ENCODE measurements at regions not wholly inside any gene's neighbourhood (a gene's known extent, or its start where the extent isn't known, plus 50 kb on each side); places are given as distances from the start of the nearest gene placed in this dataset.

- H3K9me3 ChIP-seq (ENCODE audit: control insufficient read depth, insufficient read depth, low read length): no peaks in the 10 kb centered on the region
- no peaks in the 10 kb centered on the region for H3K4me1 ChIP-seq (ENCODE audit: control insufficient read depth, insufficient read depth, low read length)
- H3K27me3 ChIP-seq (ENCODE audit: control insufficient read depth, insufficient read depth, low read length): no peaks in the 10 kb centered on the region
- H3K36me3 ChIP-seq (ENCODE audit: control insufficient read depth, insufficient read depth, low read length): no peaks in the 10 kb centered on the region
- DNase-seq (ENCODE audit: low read depth in 4 of 6, low spot score in 6 of 6): no peak
- no peak overlapping the region for H3K4me3 ChIP-seq (ENCODE audit: low read depth, low read length)
- no peak overlapping the region for H3K27ac ChIP-seq (ENCODE audit: low read depth, low read length)
- no CpG with 5 or more reads among the region's 2 CpGs for WGBS (ENCODE audit: insufficient coverage)
These were observed 54.1 kb downstream of the C1QL2 start for GRCh38 chr2:119104414-119104813.

GRCh38 chr2:119102964-119103363 lies 55.6 kb downstream of the C1QL2 start:
- H3K36me3 ChIP-seq (ENCODE audit: control insufficient read depth, insufficient read depth, low read length): no peaks in the 10 kb centered on the region
- H3K27me3 ChIP-seq (ENCODE audit: control insufficient read depth, insufficient read depth, low read length): no peaks in the 10 kb centered on the region
- no peaks in the 10 kb centered on the region for H3K4me1 ChIP-seq (ENCODE audit: control insufficient read depth, insufficient read depth, low read length)
- no peaks in the 10 kb centered on the region for H3K9me3 ChIP-seq (ENCODE audit: control insufficient read depth, insufficient read depth, low read length)
- no peak overlapping the region for H3K4me3 ChIP-seq (ENCODE audit: low read depth, low read length)
- H3K27ac ChIP-seq (ENCODE audit: low read depth, low read length): no peak overlapping the region
- no peak for DNase-seq (ENCODE audit: low read depth in 4 of 6, low spot score in 6 of 6)

GRCh38 chr2:119088416-119088815 lies 70.1 kb downstream of the C1QL2 start:
- no peak overlapping the region for H3K27ac ChIP-seq (ENCODE audit: low read depth, low read length)
- H3K27me3 ChIP-seq (ENCODE audit: control insufficient read depth, insufficient read depth, low read length): no peaks in the 10 kb centered on the region
- H3K9me3 ChIP-seq (ENCODE audit: control insufficient read depth, insufficient read depth, low read length): no peaks in the 10 kb centered on the region
- H3K36me3 ChIP-seq (ENCODE audit: control insufficient read depth, insufficient read depth, low read length): no peaks in the 10 kb centered on the region
- no peak overlapping the region for H3K4me3 ChIP-seq (ENCODE audit: low read depth, low read length)
- no peak for DNase-seq (ENCODE audit: low read depth in 4 of 6, low spot score in 6 of 6)
- WGBS (ENCODE audit: insufficient coverage): 100% methylated on average over 1 of the region's 1 CpG
- no peaks in the 10 kb centered on the region for H3K4me1 ChIP-seq (ENCODE audit: control insufficient read depth, insufficient read depth, low read length)

GRCh38 chr2:119086327-119086726 lies 72.2 kb downstream of the C1QL2 start:
- WGBS (ENCODE audit: insufficient coverage): 63% methylated on average over 8 of the region's 8 CpGs
- no peak for DNase-seq (ENCODE audit: low read depth in 4 of 6, low spot score in 6 of 6)
- H3K27ac ChIP-seq (ENCODE audit: low read depth, low read length): no peak overlapping the region

GRCh38 chr2:119085613-119086012 lies 72.9 kb downstream of the C1QL2 start:
- WGBS (ENCODE audit: insufficient coverage): no CpG with 5 or more reads among the region's 6 CpGs
- no peak overlapping the region for H3K27ac ChIP-seq (ENCODE audit: low read depth, low read length)
- no peaks in the 10 kb centered on the region for H3K27me3 ChIP-seq (ENCODE audit: control insufficient read depth, insufficient read depth, low read length)
- no peak overlapping the region for H3K4me3 ChIP-seq (ENCODE audit: low read depth, low read length)
- H3K36me3 ChIP-seq (ENCODE audit: control insufficient read depth, insufficient read depth, low read length): no peaks in the 10 kb centered on the region
- H3K9me3 ChIP-seq (ENCODE audit: control insufficient read depth, insufficient read depth, low read length): no peaks in the 10 kb centered on the region
- no peak for DNase-seq (ENCODE audit: low read depth in 4 of 6, low spot score in 6 of 6)
- no peaks in the 10 kb centered on the region for H3K4me1 ChIP-seq (ENCODE audit: control insufficient read depth, insufficient read depth, low read length)

More at GRCh38 chr2:119086327-119086726, 72.2 kb downstream of the C1QL2 start:
- Histone ChIP-seq H3K27me3 (ENCODE audit: control insufficient read depth, insufficient read depth, low read length) (no peaks in the 10 kb centered on the region), H3K4me1 (ENCODE audit: control insufficient read depth, insufficient read depth, low read length) (no peaks in the 10 kb centered on the region), H3K36me3 (ENCODE audit: control insufficient read depth, insufficient read depth, low read length) (no peaks in the 10 kb centered on the region), H3K4me3 (ENCODE audit: low read depth, low read length) (no peak overlapping the region), H3K9me3 (ENCODE audit: control insufficient read depth, insufficient read depth, low read length) (no peaks in the 10 kb centered on the region)

GRCh38 chr2:119083416-119083815 lies 75.1 kb downstream of the C1QL2 start:
- WGBS (ENCODE audit: insufficient coverage): 89% methylated on average over 7 of the region's 7 CpGs
- H3K9me3 ChIP-seq (ENCODE audit: control insufficient read depth, insufficient read depth, low read length): no peaks in the 10 kb centered on the region
- H3K27me3 ChIP-seq (ENCODE audit: control insufficient read depth, insufficient read depth, low read length): no peaks in the 10 kb centered on the region
- H3K36me3 ChIP-seq (ENCODE audit: control insufficient read depth, insufficient read depth, low read length): no peaks in the 10 kb centered on the region
- DNase-seq (ENCODE audit: low read depth in 4 of 6, low spot score in 6 of 6): no peak
- H3K4me1 ChIP-seq (ENCODE audit: control insufficient read depth, insufficient read depth, low read length): no peaks in the 10 kb centered on the region
- no peak overlapping the region for H3K4me3 ChIP-seq (ENCODE audit: low read depth, low read length)
- H3K27ac ChIP-seq (ENCODE audit: low read depth, low read length): no peak overlapping the region

- Histone ChIP-seq H3K4me1 (ENCODE audit: control insufficient read depth, insufficient read depth, low read length) (no peaks in the 10 kb centered on the region), H3K9me3 (ENCODE audit: control insufficient read depth, insufficient read depth, low read length) (no peaks in the 10 kb centered on the region), H3K36me3 (ENCODE audit: control insufficient read depth, insufficient read depth, low read length) (no peaks in the 10 kb centered on the region), H3K27me3 (ENCODE audit: control insufficient read depth, insufficient read depth, low read length) (no peaks in the 10 kb centered on the region), H3K27ac (ENCODE audit: low read depth, low read length) (no peak overlapping the region), H3K4me3 (ENCODE audit: low read depth, low read length) (no peak overlapping the region)
- DNase-seq (ENCODE audit: low read depth in 4 of 6, low spot score in 6 of 6): no peak
- 85% methylated on average over 10 of the region's 10 CpGs for WGBS (ENCODE audit: insufficient coverage)
These were observed 75.6 kb downstream of the C1QL2 start for GRCh38 chr2:119082821-119083400.

- H3K36me3 ChIP-seq (ENCODE audit: control insufficient read depth, insufficient read depth, low read length): no peaks in the 10 kb centered on the region
- H3K9me3 ChIP-seq (ENCODE audit: control insufficient read depth, insufficient read depth, low read length): no peaks in the 10 kb centered on the region
- no peak overlapping the region for H3K27ac ChIP-seq (ENCODE audit: low read depth, low read length)
- H3K27me3 ChIP-seq (ENCODE audit: control insufficient read depth, insufficient read depth, low read length): no peaks in the 10 kb centered on the region
- DNase-seq (ENCODE audit: low read depth in 4 of 6, low spot score in 6 of 6): no peak
- H3K4me1 ChIP-seq (ENCODE audit: control insufficient read depth, insufficient read depth, low read length): no peaks in the 10 kb centered on the region
- no peak overlapping the region for H3K4me3 ChIP-seq (ENCODE audit: low read depth, low read length)
- no CpG with 5 or more reads among the region's 3 CpGs for WGBS (ENCODE audit: insufficient coverage)
These were observed 79.8 kb downstream of the C1QL2 start for GRCh38 chr2:119078796-119079195.

GRCh38 chr2:119076713-119077112 lies 81.8 kb downstream of the C1QL2 start:
- no peaks in the 10 kb centered on the region for H3K27me3 ChIP-seq (ENCODE audit: control insufficient read depth, insufficient read depth, low read length)

GRCh38 chr2:119073213-119073612 lies 85.3 kb downstream of the C1QL2 start:
- H3K27me3 ChIP-seq (ENCODE audit: control insufficient read depth, insufficient read depth, low read length): no peaks in the 10 kb centered on the region
- WGBS (ENCODE audit: insufficient coverage): 37% methylated on average over 3 of the region's 3 CpGs
- H3K9me3 ChIP-seq (ENCODE audit: control insufficient read depth, insufficient read depth, low read length): no peaks in the 10 kb centered on the region
- H3K27ac ChIP-seq (ENCODE audit: low read depth, low read length): no peak overlapping the region
- no peaks in the 10 kb centered on the region for H3K36me3 ChIP-seq (ENCODE audit: control insufficient read depth, insufficient read depth, low read length)
- H3K4me3 ChIP-seq (ENCODE audit: low read depth, low read length): no peak overlapping the region
- no peak for DNase-seq (ENCODE audit: low read depth in 4 of 6, low spot score in 6 of 6)
- H3K4me1 ChIP-seq (ENCODE audit: control insufficient read depth, insufficient read depth, low read length): no peaks in the 10 kb centered on the region

More at GRCh38 chr2:119076713-119077112, 81.8 kb downstream of the C1QL2 start:
- Histone ChIP-seq H3K36me3 (ENCODE audit: control insufficient read depth, insufficient read depth, low read length) (no peaks in the 10 kb centered on the region), H3K9me3 (ENCODE audit: control insufficient read depth, insufficient read depth, low read length) (no peaks in the 10 kb centered on the region), H3K4me1 (ENCODE audit: control insufficient read depth, insufficient read depth, low read length) (no peaks in the 10 kb centered on the region), H3K4me3 (ENCODE audit: low read depth, low read length) (no peak overlapping the region), H3K27ac (ENCODE audit: low read depth, low read length) (no peak overlapping the region)
- no peak for DNase-seq (ENCODE audit: low read depth in 4 of 6, low spot score in 6 of 6)
- WGBS (ENCODE audit: insufficient coverage): 82% methylated on average over 8 of the region's 8 CpGs
